ENCODE measurements at regions not wholly inside any gene's neighbourhood (a gene's known extent, or its start where the extent isn't known, plus 50 kb on each side); places are given as distances from the start of the nearest gene placed in this dataset.
"Not testable (repeated sequence)": the region's sequence is repeated elsewhere in the genome, so short reads cannot be mapped to it uniquely, and the experiment has no call there.

- Histone ChIP-seq H3K9me3 (no peaks in the 10 kb centered on the region), H3K36me3 (replicated peaks in 1 of 2; ENCODE audit: insufficient read depth in 1 of 2, low read depth in 2 of 2) (no peaks in the 10 kb centered on the region), H3K4me3 (no peak overlapping the region), H3K4me1 (no peaks in the 10 kb centered on the region), H3K27ac (no peak overlapping the region), H3K27me3 (no peaks in the 10 kb centered on the region)
- 28 to 30% methylated on average over 3 of the region's 3 CpGs for WGBS, 2 donors
- DNase-seq = no peak
- no peak for ATAC-seq
- TF ChIP-seq CTCF (IDR thresholded peaks at IDR 0.05) (no peak), POLR2A (IDR thresholded peaks at IDR 0.05) (no peak)
- intact Hi-C loops (cut with DNase I) = loop anchor here (5.0 kb wide), 1 partner anchor 473 kb away; no protein-coding TSS in a partner anchor
Observed at GRCh38 chr12:107605293-107605692, 80.3 kb upstream of the PWP1 start.

GRCh38 chr12:107607464-107608392 is 77.9 kb upstream of the PWP1 start:
- peak; percentile 80 to 85 (median 82) for DNase-seq
- intact Hi-C loops (cut with DNase I) = loop anchor here (5.0 kb wide), 1 partner anchor 475 kb away; no protein-coding TSS in a partner anchor
- Histone ChIP-seq H3K36me3 (replicated peaks in 1 of 2; ENCODE audit: insufficient read depth in 1 of 2, low read depth in 2 of 2) (no peaks in the 10 kb centered on the region), H3K4me1 (no peaks in the 10 kb centered on the region), H3K27ac (no peak overlapping the region), H3K4me3 (no peak overlapping the region), H3K27me3 (no peaks in the 10 kb centered on the region), H3K9me3 (no peaks in the 10 kb centered on the region)
- ATAC-seq = peak; percentile 62
- TF ChIP-seq CTCF (IDR thresholded peaks at IDR 0.05) = peak; percentile 65 to 89 (median 83)
- TF ChIP-seq POLR2A (IDR thresholded peaks at IDR 0.05) = no peak
- 31 to 39% methylated on average over 15 to 21 of the region's 21 CpGs for WGBS, 2 donors

- not testable (repeated sequence) for H3K9me3 ChIP-seq; H3K4me1 ChIP-seq; ATAC-seq; DNase-seq; H3K27ac ChIP-seq; H3K36me3 ChIP-seq (replicated peaks in 1 of 2; ENCODE audit: insufficient read depth in 1 of 2, low read depth in 2 of 2); H3K27me3 ChIP-seq; H3K4me3 ChIP-seq
- WGBS, 2 donors = 74 to 81% methylated on average over 5 of the region's 5 CpGs
- intact Hi-C loops (cut with DNase I) = loop anchor here (5.0 kb wide), 1 partner anchor 476 kb away; no protein-coding TSS in a partner anchor
Observed at GRCh38 chr12:107608779-107609178, 76.8 kb upstream of the PWP1 start.

GRCh38 chr12:107610021-107610859 is 75.4 kb upstream of the PWP1 start:
- no peak overlapping the region for H3K27ac ChIP-seq
- intact Hi-C loops (cut with DNase I) = no loop called here
- DNase-seq (peak in 1 of 4 donors; percentile 10), ATAC-seq (no peak)
- H3K4me3 ChIP-seq = no peak overlapping the region
- no peaks in the 10 kb centered on the region for H3K4me1 ChIP-seq
- H3K27me3 ChIP-seq = no peaks in the 10 kb centered on the region
- no peaks in the 10 kb centered on the region for H3K36me3 ChIP-seq (replicated peaks in 1 of 2; ENCODE audit: insufficient read depth in 1 of 2, low read depth in 2 of 2)
- WGBS, 2 donors = 35 to 44% methylated on average over 19 to 20 of the region's 20 CpGs
- TF ChIP-seq CTCF (IDR thresholded peaks at IDR 0.05) (peak in 5 of 7 experiments; percentile 5 to 31 (median 23)), POLR2A (IDR thresholded peaks at IDR 0.05) (no peak)
- H3K9me3 ChIP-seq = no peaks in the 10 kb centered on the region

GRCh38 chr12:107612508-107612907 is 73.1 kb upstream of the PWP1 start:
- ATAC-seq (no peak), DNase-seq (no peak)
- H3K4me1 ChIP-seq = no peaks in the 10 kb centered on the region
- WGBS, 2 donors = 54% methylated on average over 18 to 19 of the region's 19 CpGs
- H3K27ac ChIP-seq = no peak overlapping the region
- no peaks in the 10 kb centered on the region for H3K36me3 ChIP-seq (replicated peaks in 1 of 2; ENCODE audit: insufficient read depth in 1 of 2, low read depth in 2 of 2)
- no peaks in the 10 kb centered on the region for H3K9me3 ChIP-seq
- no peak overlapping the region for H3K4me3 ChIP-seq
- TF ChIP-seq CTCF (IDR thresholded peaks at IDR 0.05) = no peak
- no peak for TF ChIP-seq POLR2A (IDR thresholded peaks at IDR 0.05)
- no peaks in the 10 kb centered on the region for H3K27me3 ChIP-seq
- intact Hi-C loops (cut with DNase I) = no loop called here

Data from body of pancreas (tissue), 4 donors.